IPS-NIHi7 (cell line): ENCODE measurements at regions not wholly inside any gene's neighbourhood (a gene's known extent, or its start where the extent isn't known, plus 50 kb on each side); places are given as distances from the start of the nearest gene placed in this dataset.
"Not testable (repeated sequence)": the region's sequence is repeated elsewhere in the genome, so short reads cannot be mapped to it uniquely, and the experiment has no call there.

Experiments used
- DNase-seq: peaks from one replicate; pipeline ENCODE4 v3.0.0; 2012; ENCODE audit warnings: mixed read lengths; ENCODE audit errors: extremely low spot score

DNA sequence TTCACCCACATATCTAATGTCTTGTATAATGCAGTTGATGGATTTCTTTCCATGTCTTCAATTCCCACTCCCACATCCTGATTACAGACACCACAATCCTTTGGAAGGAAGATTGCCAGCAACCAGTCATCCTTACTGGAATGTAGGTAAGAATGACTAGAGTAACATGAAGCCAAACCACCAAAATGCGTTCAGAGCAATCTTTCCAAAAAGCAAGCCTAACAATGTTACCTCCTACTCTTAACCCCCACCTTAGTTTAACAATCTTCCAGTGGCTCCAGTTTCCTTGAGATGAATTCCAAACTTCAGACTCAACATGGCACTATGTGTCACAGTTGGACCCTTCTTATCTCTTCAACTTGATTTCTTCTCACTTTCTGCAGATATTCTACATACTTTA is 685.6 kb downstream of the DOK5 start:
- DNase-seq, result no peak

DNA sequence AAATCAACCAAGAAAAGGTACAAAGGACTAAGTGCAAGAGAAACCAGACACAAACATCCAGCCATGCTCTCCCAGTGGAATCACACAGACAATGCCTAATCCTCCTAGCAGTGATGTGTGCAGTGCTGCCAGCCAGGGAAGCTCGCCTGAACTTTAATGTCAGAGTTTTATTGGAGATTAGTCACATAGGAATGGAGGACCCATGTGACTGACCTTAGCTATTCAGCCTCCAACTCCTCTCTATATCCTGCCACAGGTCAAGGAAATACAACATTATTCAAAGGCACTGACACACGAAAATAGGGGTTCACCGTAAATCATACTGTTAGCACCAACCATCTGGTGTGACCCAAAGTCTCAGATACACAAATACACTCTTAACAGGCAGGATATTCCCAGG is 684.6 kb downstream of the DOK5 start:
- DNase-seq, result no peak

DNA sequence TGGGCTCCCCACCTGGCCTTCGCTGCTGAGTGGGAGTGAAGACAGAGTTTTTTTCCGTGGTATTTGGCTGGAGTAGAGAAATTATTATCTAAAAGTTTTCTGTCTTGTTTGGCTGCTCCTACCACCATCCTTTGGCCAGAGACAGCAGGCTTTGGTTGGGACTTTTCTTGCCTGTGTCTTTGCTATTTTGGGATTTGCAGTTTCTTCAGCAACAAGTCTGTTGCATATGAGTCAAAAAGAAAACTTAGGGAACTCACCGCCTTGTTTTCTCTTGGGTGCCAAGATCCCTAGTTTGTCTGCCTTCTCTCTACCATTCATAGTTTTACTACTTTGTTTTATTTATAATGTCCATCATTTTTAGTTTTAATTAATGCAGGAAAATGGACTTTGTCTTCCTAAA is 683.8 kb downstream of the DOK5 start:
- DNase-seq, result no peak

DNA sequence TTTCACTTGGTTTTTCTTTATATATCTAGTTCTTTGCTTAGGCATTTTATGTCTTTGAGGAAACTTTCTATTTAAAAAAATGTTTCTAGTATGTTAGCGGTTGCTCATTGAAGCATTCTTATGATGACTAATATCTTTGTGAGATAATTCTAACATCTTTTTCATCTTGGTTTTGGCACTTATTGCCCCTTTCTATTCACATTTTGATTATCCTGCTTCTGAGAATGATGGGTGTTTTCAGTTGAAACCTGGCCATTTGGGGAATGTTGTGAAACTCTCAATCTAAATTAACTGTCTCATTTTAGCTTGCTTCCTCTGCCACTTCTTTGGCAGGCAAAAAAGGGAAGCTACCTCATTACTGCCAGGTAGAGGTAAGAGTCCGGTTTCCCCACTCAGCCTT is 683.1 kb downstream of the DOK5 start:
- DNase-seq, result no peak

DNA sequence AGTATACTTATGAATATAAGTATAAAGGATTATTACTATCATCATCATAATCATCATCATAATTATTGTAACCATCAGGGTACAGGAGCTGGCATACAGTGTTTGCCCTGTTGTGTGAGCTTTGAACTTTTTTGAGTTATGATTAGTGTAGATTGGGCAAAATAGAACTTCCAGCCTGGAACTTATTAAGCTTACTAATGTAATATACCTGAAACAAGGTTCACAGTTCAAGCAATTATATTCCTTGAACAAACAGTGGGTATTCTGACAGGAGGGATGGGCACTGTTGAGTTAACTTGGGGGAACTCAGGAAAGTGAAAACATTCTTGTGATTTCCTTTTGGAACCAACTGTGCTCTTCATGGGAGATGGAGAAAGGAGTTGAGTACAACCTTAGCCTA is 680.0 kb downstream of the DOK5 start:
- no peak for DNase-seq

DNA sequence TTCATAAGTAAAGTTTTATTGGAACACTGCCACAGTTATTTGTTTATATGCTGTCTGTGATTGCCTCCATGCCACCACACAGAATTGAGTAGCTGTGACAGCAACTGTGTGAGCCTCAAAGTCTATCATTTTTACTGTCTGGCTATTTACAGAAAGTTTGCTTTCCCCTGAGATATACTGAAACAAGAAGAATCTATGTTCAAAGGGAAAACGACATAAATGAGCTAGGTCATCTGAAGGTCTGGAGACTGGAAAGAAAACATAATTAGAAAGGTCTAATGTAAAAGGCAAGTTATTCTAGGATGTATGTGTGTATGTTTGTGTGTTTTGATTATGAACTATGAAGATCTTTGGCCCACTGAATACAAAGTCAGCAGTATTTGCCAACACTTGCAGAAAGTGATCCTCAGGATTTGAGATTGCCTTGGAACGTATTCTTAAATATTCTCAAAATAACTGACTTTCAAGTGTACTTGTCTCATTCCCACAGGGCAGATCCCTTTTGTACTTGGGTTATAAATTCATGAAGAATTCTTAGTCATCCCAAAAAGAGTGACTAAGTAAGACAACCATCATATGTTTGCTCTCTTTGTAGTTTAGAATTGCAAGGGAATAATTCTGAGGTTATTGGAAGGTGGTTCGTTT is 677.7 kb downstream of the DOK5 start:
- DNase-seq, result no peak

DNA sequence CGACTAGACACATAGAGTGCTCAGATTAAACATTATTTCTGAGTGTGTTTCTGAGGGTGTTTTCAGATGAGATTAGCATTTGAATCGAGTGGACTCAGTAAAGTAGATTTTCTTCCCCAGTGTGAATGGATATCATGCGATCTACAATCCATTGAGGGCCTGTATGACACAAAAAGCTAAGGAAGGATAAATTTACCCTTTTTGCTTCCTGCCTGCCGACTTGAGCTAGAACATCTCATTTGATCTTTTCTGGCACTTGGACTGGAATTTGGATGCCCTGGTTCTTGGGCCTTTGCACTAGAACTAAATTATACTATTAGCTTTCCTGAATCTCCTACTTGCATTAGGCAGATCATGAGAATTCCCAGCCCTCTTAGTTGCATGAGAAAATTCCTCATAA is 675.8 kb downstream of the DOK5 start:
- no peak for DNase-seq

DNA sequence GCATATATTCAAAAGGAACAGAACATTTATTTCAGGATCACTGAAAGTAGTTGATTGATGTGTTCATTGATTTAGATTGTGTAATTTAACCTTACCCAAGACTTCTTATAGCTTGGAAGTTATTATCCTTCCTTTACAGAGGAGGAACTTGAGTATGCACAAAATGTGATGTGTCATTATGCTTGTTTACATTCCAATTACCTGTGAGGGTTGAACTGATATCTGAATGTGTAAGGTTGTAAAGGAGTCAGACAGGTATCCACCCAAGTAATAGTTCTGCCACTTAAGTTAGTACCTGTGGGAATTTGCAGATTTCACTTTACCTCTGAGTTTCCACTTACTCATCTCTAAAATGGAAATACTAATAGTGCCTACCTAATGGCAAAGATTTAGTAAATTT is 668.2 kb downstream of the DOK5 start:
- DNase-seq, result no peak

DNA sequence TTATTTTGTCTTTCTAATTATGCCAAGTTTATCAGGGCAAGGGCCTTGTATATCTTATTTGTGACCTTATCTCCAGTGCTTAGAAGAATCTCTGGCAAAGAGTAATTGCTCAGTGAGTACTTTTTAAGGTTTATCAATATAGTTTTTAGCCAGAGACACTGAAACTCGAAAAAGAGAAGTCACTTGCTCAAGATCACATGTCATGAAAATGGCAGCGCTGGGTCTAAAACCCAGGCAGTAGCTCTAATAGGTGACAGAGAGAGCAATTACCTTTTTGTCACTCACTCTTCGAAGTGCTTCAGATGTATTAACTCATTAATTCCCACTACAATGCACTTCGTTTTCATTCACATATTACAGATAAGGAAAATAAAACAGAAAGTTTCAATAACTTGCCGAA is 667.5 kb downstream of the DOK5 start:
- DNase-seq, result no peak

DNA sequence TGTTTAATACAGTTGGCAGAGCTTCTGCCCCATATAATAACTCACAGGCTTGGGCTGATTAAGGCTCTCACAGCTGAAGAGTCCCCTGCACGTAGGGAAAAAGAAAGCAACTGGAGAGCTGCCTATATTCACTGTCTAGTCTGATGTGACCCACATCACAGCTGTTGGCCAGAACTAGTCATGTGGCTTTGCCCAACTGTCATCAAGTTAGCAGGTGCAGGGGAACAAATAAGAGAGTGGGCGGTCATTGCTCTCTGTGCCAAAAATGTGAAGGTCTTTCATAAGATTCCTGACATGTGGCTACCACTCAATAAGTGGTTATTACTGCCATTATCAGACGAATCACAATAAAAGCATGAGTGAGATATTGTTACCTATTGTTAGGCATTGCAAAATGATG is 665.2 kb downstream of the DOK5 start:
- DNase-seq, result no peak

DNA sequence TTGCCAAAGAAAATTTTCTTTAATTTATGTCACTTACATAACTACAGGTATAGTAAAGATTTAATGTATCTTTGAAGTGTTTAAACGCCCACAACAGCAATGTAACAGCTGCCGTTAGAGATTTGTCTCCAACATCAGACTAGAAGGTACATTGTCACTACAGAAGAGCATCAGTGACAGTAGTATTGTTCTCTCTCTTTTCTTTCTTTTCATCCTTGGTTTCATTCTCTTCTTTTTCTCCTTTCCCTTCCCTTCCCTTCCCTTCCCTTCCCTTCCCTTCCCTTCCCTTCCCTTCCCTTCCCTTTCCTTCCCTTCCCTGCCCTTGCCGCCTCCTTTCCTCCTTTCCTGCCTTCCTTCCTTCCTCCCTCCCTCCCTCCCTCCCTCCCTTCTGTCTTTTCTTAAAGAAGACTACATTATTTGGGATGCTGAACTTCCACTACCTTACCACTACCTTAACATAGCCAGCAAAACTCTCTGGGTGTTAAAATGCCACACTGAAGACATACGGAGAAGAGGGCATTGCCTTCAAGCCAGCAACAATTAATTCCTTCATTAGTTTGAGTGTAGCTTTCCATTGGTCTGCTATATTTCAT is 663.9 kb downstream of the DOK5 start:
- no peak for DNase-seq

DNA sequence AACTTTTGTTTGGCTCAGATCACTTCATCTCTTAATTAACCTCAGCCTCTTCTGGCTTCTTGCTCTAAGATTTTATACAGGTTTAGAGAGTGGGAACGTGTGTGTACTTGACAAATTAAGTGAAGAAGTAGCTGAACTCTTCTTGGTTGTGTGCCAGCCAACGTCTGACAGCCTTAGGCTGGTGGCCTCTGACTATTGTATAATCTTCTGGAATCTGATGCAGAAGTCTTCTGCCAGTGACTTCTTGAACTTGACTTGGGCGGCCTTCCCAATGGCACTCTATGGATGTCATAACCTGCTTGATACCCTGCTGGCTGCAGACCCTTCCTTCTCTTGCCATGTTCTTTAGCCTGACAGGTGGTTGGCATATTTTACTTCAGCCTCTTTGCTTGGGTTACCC is 660.5 kb downstream of the DOK5 start:
- DNase-seq, result no peak

DNA sequence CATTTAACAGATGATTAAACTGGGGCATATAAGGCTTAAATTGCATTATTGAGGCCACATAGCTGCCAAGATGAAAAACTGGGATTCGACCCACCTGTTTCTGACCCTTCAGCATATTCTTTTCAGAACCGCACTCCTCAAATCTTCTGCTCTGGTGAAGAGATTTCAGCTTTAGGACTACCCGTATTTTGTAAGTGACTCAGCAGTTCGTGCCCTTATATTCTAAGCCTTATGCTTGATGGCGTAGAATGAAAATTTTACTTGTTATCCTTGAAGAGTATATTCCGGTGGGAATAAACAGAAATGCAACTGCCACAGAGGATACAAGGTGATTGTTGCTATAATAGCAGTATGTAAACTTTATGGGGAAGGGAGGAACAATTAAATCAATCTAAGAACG is 657.1 kb downstream of the DOK5 start:
- no peak for DNase-seq

DNA sequence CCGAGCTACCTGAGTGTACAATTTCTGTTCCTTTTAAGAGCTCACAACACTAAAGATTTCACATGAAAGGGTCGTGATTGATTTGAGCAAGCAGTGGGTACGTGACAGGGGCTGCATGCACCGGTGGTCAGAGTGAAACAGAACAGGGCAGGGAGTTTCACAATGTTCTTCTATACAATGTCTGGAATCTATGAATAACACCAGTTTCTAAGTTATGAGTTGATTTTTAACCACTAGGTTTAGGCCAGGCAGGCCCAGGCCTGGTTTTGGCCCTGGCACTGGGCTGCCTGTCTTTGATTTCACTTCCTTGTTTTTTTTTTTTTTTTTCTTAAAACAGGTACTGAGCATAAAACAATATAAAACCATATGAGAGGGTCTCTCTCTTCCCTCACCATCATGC is 642.2 kb downstream of the DOK5 start:
- not testable (repeated sequence) for DNase-seq

DNA sequence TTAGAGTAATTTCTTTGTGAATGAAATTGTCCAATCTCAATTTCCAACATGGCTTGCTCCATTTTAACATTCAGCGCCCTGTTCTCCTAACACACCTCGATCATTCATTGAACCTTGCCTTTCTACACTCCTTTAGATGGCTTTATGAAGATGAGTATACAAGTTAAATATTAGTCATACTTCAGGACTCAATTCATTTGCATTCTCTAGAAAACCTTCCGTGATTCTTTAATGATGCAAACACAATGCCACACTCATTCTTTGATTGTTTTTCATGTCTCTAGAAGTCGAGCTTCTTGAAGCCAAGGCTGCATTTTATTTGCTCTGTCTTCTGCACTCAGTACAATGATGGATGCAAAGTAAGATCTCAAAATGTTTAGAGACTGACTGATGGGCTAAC is 641.2 kb downstream of the DOK5 start:
- no peak for DNase-seq

DNA sequence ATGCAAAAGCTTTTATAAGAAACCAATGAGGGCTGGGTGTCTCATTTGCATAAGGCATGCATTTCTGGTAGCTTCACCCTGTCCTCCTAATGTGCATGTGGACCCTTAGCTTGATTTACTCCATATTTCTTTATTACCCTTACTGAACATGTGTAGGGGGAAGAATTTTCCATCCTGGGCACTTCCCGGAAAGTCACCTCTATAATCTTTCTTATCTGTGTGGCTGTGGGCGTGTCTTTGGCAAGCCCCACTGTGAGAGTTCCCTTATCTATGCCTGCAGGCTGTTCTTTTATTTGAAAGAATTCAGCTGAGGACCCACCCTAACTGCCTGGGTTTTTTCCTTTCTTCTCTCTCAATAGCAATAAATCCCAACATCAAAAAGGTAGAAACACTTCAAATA is 627.8 kb downstream of the DOK5 start:
- DNase-seq, result no peak

DNA sequence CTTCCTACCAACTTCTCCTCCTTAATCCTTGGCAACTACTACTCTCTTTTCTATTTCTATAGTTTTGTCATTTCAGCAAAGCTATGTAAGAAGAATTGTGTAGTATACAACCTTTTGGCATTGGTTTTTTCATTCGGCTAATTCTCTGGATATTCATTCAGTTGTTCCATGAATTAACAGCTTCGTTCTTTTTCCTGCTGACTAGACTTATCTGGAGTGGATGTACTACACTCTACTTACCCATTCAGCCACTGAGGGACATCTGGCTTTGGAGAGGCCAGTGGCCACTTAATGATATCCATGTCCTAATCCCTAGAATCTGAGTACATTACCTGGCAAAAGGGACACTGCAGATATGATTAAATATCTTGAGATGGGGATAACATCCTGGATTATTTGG is 623.9 kb downstream of the DOK5 start:
- DNase-seq, result no peak

DNA sequence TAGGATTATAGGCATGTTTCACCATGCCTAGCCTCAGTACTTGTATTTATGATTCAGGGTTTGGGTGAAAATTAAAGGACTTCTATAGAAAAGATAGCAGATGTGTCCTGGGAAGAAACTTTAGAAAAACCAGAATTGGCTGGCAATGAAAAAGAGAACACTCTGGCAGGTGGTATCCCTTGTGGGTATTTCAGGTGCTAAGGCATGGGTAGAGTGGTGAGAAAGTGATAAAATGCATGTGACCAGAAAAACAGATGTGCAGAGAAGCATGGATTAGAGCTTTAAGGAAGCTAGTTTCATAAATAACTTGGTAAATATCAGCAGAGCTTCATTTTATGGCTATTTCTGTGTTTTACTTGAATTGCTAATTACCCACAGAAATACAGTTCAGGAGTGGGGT is 622.2 kb downstream of the DOK5 start:
- DNase-seq, result no peak

DNA sequence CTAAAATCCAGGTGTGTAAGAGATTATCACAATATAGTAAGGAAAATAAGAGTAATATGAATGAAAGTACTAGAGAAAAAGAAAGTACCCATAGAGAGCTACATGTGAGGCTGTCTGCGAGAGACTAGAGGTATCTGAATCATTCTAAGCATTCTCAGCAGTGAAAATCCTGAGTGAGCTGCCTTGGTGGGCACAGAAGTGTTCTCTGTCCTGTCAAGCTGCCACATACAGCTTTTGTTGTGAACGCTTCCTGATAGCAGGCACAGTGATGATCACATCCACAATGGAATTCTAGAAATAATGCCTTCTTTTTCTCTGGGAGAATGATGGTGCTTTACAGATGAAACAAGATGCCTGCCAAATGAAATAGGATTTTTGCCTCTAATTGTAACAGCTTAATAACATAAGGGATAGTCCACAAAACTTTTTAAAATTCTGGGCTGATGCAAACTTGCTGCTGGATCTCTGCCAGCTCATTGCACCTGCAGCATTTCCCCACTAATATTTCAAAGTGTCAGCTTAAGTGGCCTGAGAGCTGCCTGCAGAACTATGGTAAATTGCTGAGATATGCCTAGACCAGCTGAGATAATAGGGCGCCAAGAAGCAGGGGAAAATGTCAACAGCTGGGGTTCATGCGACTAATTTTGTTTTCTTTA is 620.5 kb downstream of the DOK5 start:
- DNase-seq, result no peak

DNA sequence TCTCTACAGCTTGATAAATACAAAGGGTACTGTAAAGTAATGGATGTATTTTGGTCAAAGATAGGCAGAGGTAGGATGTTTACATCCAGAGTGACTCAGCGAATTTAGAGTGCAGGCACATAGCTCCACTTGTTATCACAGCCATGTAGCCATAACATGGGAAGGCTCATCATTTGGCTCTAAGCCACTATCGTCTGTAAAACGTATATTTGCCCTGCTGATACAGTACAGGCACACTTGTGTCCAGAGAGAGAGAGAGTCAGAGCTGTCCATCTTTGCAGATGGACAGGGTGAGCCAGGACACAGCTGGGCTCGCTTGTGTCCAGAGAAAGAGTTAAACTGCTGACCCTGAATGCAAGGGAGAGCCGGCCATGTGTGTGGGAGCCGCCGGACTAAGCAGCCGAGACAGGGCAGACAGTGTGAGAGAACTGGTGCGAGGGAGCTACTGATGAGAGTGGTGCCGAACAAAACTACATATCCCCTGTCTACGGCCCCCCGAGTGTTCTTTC is 619.0 kb downstream of the DOK5 start:
- no peak for DNase-seq

DNA sequence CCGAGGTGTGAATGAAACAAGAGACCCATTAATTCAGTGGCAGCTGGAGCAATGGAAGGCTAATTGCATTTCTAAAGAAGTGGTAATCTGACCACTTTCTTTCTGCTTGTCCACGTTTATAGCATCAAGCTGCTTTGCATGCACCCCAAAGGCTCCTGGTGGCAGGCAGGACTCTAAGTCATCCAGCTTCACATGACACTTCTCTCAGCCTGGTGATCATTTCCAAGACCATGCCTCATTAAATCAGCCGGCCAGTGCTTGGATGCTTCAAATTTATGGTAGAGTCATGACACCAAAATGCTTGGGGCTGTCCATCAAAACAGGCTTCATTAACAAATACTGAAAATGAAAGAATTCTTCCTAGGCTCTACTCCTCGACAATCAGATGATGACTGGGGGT is 614.9 kb downstream of the DOK5 start:
- DNase-seq, result no peak

DNA sequence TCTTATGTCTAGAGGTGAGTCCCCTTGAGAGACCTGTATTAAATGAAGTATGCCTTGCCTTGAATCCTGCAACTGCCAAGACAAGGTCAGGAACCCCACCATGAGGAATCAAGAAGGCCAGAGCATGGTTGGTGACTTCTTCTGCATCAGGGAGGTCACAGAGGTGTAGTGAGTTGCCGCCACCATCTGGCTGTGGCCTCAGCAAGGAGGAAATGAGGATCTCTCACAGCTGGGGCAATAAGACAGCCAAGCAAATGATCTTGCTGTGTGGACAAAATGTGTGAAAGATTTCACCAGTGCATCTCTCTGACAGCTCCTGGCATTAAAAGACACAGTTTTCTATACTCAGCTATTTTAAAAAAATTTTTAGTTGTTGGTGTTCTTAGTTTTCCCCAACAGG is 611.0 kb downstream of the DOK5 start:
- no peak for DNase-seq

DNA sequence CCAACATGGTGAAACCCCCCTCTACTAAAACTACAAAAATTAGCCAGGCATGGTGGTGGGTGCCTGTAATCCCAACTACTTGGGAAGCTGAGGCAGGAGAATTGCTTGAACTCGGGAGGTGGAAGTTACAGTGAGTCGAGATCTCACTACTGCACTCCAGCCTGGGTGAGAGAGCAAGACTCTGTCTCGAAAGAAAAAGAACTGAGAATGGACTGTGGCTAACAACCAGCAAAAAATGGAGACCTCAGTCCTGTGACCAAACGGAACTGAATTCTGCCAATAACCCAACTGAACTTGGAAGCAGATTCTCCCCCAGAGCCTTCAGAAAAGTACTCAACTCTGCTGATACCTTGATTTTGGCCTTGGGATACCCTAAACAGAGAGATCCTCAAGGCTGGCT is 604.5 kb downstream of the DOK5 start:
- no peak for DNase-seq
